ENCODE measurements at regions not wholly inside any gene's neighbourhood (a gene's known extent, or its start where the extent isn't known, plus 50 kb on each side); places are given as distances from the start of the nearest gene placed in this dataset.

DNA sequence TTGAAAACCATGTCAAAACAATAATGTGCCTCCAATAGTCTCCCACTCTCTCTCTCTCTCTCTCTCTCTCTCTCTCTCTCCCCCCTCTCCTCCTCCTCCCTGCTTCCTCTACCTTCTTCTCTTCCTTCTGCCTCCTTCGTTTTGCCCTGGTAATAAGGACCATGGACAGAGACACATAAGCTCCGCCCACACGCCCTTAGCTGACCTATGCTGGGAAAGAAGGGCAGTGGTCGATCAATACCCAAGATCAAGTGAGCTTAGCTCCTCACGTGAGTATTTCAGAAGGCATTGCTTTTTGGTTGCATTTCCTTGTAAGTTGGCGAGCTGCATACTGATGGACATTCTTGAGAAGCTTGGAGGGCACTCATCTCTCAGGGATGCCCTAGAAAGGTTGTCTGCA lies 194.8 kb downstream of the MIAT start:
- Histone ChIP-seq H3K36me3 (no peaks in the 10 kb centered on the region), H3K4me1 (replicated peaks) (no peaks in the 10 kb centered on the region), H3K27ac (no peak overlapping the region), H3K9me3 (no peaks in the 10 kb centered on the region), H3K4me3 (no peak overlapping the region), H3K27me3 (replicated peaks; ENCODE audit: insufficient read depth) (no peaks in the 10 kb centered on the region)
- 54% methylated on average over 6 of the region's 6 CpGs for WGBS
- no peak for DNase-seq (ENCODE audit: low spot score)
- no peak for TF ChIP-seq POLR2AphosphoS5 (IDR thresholded peaks at IDR 0.05)
- TF ChIP-seq, protein P1, sequence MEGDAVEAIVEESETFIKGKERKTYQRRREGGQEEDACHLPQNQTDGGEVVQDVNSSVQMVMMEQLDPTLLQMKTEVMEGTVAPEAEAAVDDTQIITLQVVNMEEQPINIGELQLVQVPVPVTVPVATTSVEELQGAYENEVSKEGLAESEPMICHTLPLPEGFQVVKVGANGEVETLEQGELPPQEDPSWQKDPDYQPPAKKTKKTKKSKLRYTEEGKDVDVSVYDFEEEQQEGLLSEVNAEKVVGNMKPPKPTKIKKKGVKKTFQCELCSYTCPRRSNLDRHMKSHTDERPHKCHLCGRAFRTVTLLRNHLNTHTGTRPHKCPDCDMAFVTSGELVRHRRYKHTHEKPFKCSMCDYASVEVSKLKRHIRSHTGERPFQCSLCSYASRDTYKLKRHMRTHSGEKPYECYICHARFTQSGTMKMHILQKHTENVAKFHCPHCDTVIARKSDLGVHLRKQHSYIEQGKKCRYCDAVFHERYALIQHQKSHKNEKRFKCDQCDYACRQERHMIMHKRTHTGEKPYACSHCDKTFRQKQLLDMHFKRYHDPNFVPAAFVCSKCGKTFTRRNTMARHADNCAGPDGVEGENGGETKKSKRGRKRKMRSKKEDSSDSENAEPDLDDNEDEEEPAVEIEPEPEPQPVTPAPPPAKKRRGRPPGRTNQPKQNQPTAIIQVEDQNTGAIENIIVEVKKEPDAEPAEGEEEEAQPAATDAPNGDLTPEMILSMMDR (IDR thresholded peaks at IDR 0.05): no peak
- no peak for TF ChIP-seq POLR2A (IDR thresholded peaks at IDR 0.05)
- intact Hi-C loops (cut with DNase I): no loop called here

DNA sequence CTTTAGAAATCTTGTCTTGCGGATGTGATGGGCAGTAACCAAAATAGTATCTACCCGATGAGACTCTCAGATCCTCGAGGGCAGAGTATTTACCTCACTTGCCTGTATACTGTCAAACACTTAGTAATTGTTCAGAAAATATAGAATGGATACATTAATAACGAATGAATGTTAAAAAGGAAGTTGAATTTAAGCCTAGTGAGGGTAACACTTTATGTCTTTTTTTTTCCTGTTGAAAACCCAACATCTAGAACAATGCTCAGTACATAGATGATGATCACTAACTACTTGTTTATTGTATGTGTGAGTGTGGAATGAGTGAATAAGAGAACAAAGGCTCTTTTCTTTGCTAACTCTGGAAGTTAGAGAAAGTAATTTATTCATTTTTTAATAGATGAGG lies 195.7 kb downstream of the MIAT start:
- H3K4me3 ChIP-seq: no peak overlapping the region
- TF ChIP-seq, protein P1 (IDR thresholded peaks at IDR 0.05): no peak
- no peak for TF ChIP-seq POLR2A (IDR thresholded peaks at IDR 0.05)
- TF ChIP-seq POLR2AphosphoS5 (IDR thresholded peaks at IDR 0.05): no peak
- intact Hi-C loops (cut with DNase I): no loop called here
- 91% methylated on average over 4 of the region's 4 CpGs for WGBS
- H3K4me1 ChIP-seq (replicated peaks): no peaks in the 10 kb centered on the region
- no peak overlapping the region for H3K27ac ChIP-seq
- H3K36me3 ChIP-seq: no peaks in the 10 kb centered on the region
- no peak for DNase-seq (ENCODE audit: low spot score)
- no peaks in the 10 kb centered on the region for H3K9me3 ChIP-seq
- no peaks in the 10 kb centered on the region for H3K27me3 ChIP-seq (replicated peaks; ENCODE audit: insufficient read depth)

DNA sequence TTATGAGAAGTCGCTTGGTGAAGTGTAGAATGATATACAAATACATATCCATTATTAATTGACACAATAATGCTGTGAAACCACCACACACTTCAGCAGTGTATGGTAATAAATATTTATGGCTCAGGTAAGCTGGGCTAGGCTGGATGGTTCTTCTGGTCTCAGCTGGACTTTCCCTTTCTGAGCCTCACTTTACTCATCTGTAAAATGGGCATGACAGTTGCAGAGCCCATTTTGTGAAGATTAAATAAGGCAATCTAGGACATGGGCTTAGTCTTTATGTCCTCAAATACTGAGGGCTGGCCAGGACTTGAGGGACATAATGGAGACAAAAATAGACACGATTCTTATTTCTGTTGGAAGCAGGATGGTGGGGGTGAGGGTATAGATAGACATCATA lies 196.1 kb downstream of the MIAT start:
- TF ChIP-seq, protein P1 (IDR thresholded peaks at IDR 0.05): no peak
- TF ChIP-seq POLR2AphosphoS5 (IDR thresholded peaks at IDR 0.05) (no peak), POLR2A (IDR thresholded peaks at IDR 0.05) (no peak)
- no peaks in the 10 kb centered on the region for H3K27me3 ChIP-seq (replicated peaks; ENCODE audit: insufficient read depth)
- WGBS: 94% methylated on average over 2 of the region's 2 CpGs
- no peaks in the 10 kb centered on the region for H3K4me1 ChIP-seq (replicated peaks)
- no peaks in the 10 kb centered on the region for H3K9me3 ChIP-seq
- intact Hi-C loops (cut with DNase I): no loop called here
- no peak overlapping the region for H3K27ac ChIP-seq
- H3K4me3 ChIP-seq: no peak overlapping the region
- no peaks in the 10 kb centered on the region for H3K36me3 ChIP-seq
- DNase-seq (ENCODE audit: low spot score): no peak

DNA sequence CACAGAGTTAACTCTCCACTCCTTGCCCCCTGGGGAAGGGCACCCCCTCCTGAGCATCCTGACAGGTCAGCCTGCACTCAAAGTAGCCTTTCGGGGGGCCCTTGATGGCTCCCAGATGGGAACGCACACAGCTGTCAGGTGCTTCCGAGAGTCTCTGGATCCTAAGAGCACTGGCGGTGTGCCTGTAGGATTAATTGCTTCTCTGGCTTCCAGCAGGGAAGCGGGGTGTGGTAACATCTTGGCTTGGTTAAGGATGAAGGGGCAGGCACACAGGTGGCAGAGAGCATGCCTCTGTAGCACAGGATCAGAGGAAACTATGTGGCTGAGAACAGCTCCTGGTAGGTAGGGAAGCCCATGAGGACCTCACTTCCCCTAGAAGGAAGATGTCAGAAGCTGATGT lies 199.8 kb downstream of the MIAT start:
- H3K27me3 ChIP-seq (replicated peaks; ENCODE audit: insufficient read depth): no peaks in the 10 kb centered on the region
- WGBS: 66% methylated on average over 5 of the region's 5 CpGs
- H3K9me3 ChIP-seq: no peaks in the 10 kb centered on the region
- intact Hi-C loops (cut with DNase I): no loop called here
- H3K4me3 ChIP-seq: no peak overlapping the region
- H3K4me1 ChIP-seq (replicated peaks): no peaks in the 10 kb centered on the region
- DNase-seq (ENCODE audit: low spot score): no peak
- no peaks in the 10 kb centered on the region for H3K36me3 ChIP-seq
- TF ChIP-seq POLR2A (IDR thresholded peaks at IDR 0.05): no peak
- no peak for TF ChIP-seq POLR2AphosphoS5 (IDR thresholded peaks at IDR 0.05)
- TF ChIP-seq, protein P1 (IDR thresholded peaks at IDR 0.05): no peak
- no peak overlapping the region for H3K27ac ChIP-seq

DNA sequence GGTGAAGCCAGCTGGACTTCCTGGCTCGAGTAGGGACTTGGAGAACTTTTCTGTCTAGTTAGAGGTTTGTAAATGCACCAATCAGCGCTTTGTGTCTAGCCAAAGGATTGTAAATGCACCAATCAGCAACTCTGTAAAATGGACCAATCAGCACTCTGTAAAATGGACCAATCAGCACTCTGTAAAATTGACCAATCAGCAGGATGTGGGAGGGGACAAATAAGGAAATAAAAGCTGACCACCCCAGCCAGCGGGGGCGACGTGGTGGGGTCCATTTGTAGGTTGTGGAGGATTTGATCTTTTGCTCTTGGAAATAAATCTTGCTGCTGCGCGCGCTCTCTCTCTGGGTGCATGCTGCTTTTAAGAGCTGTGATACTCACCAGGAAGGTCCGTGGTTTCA lies 202.9 kb downstream of the MIAT start:
- no peak for TF ChIP-seq POLR2A (IDR thresholded peaks at IDR 0.05)
- TF ChIP-seq, protein P1 (IDR thresholded peaks at IDR 0.05): no peak
- no peak for TF ChIP-seq POLR2AphosphoS5 (IDR thresholded peaks at IDR 0.05)
- DNase-seq (ENCODE audit: low spot score): no peak
- no peak overlapping the region for H3K27ac ChIP-seq
- intact Hi-C loops (cut with DNase I): no loop called here
- H3K9me3 ChIP-seq: no peaks in the 10 kb centered on the region
- 95% methylated on average over 9 of the region's 9 CpGs for WGBS
- H3K36me3 ChIP-seq: no peaks in the 10 kb centered on the region
- no peak overlapping the region for H3K4me3 ChIP-seq
- no peaks in the 10 kb centered on the region for H3K4me1 ChIP-seq (replicated peaks)
- no peaks in the 10 kb centered on the region for H3K27me3 ChIP-seq (replicated peaks; ENCODE audit: insufficient read depth)

Data from prostate gland (tissue), 2 donors.